GM12875 (cell line): ENCODE measurements at regions not wholly inside any gene's neighbourhood (a gene's known extent, or its start where the extent isn't known, plus 50 kb on each side); places are given as distances from the start of the nearest gene placed in this dataset.

Experiments used
- H3K4me3 ChIP-seq: one replicate; pipeline ENCODE4 v1.5.1; 2011; ENCODE audit warnings: low read depth, low read length, control low read depth
- TF ChIP-seq, protein P1 (sequence below): IDR thresholded peaks from 2 replicates; pipeline ENCODE4 v1.5.1; 2011; ENCODE audit warnings: low read depth, mild to moderate bottlenecking, control low read depth, inconsistent platforms, low read length, moderate library complexity, borderline replicate concordance; ENCODE audit not compliant: insufficient read depth

GRCh38 chr4:85081196-85081595 is 114.7 kb upstream of the WDFY3 start:
- TF ChIP-seq, protein P1, sequence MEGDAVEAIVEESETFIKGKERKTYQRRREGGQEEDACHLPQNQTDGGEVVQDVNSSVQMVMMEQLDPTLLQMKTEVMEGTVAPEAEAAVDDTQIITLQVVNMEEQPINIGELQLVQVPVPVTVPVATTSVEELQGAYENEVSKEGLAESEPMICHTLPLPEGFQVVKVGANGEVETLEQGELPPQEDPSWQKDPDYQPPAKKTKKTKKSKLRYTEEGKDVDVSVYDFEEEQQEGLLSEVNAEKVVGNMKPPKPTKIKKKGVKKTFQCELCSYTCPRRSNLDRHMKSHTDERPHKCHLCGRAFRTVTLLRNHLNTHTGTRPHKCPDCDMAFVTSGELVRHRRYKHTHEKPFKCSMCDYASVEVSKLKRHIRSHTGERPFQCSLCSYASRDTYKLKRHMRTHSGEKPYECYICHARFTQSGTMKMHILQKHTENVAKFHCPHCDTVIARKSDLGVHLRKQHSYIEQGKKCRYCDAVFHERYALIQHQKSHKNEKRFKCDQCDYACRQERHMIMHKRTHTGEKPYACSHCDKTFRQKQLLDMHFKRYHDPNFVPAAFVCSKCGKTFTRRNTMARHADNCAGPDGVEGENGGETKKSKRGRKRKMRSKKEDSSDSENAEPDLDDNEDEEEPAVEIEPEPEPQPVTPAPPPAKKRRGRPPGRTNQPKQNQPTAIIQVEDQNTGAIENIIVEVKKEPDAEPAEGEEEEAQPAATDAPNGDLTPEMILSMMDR: no peak

GRCh38 chr4:85084371-85085094 is 118.0 kb upstream of the WDFY3 start:
- no peak overlapping the region for H3K4me3 ChIP-seq
- TF ChIP-seq, protein P1: peak; percentile 58; the same call in 1 of the 2 replicates

More at GRCh38 chr4:85081196-85081595, 114.7 kb upstream of the WDFY3 start:
- H3K4me3 ChIP-seq: no peak overlapping the region

GRCh38 chr4:85086721-85087120 is 120.2 kb upstream of the WDFY3 start:
- no peak overlapping the region for H3K4me3 ChIP-seq
- TF ChIP-seq, protein P1: no peak

GRCh38 chr4:85092536-85092935 is 126.0 kb upstream of the WDFY3 start:
- TF ChIP-seq, protein P1: no peak
- no peak overlapping the region for H3K4me3 ChIP-seq

DNA sequence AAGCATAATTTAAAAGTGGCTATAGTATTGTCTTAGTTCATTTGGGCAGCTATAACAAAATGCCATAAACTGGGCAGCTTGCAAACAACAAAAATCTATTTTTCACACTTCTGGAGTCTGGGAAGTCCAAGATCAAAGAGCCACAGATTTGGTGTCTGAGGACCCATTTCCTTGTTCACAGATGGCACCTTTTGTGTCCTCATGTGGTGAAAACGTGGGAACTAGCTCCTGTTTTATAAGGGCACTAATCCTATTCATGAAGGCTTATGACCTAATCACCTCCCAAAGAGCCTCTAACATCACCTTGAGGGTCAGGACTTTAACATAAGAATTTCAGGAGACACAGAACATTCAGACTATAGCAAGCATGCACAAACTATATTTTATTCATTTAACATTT is 126.5 kb upstream of the WDFY3 start:
- TF ChIP-seq, protein P1: no peak

GRCh38 chr4:85094735-85095134 is 128.2 kb upstream of the WDFY3 start:
- TF ChIP-seq, protein P1: no peak
- no peak overlapping the region for H3K4me3 ChIP-seq

More for the DNA sequence above, 126.5 kb upstream of the WDFY3 start:
- no peak overlapping the region for H3K4me3 ChIP-seq

DNA sequence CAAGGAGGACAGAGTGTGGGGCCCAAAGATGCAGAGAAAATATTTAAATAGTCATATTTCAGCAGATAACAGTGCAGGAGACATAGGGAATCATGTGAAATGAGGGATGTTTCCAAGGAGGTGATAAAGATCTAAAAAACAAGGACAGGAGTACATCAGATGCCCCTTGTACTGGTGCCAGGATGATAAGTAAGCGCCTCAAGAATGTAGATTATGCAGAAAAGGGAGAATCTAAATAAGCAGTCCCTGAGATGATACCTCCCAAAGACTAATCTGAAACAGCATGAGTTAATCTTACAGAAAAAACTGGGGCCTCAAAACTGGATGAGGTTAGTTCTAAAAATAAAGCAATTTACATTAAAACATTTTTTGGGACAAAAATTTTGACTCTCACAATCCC is 136.1 kb upstream of the WDFY3 start:
- no peak overlapping the region for H3K4me3 ChIP-seq
- TF ChIP-seq, protein P1: no peak
